OCI-LY1 (cell line): ENCODE measurements at regions not wholly inside any gene's neighbourhood (a gene's known extent, or its start where the extent isn't known, plus 50 kb on each side); places are given as distances from the start of the nearest gene placed in this dataset.

Experiments
- EZH2 ChIP-seq: fragments of 200-600 bp; sonication (generic), shearing (Covaris generic); IDR thresholded peaks from 2 replicates; pipeline ENCODE4 v1.8.0; 2017; ENCODE audit warnings: borderline replicate concordance, mixed run types, mild to moderate bottlenecking, antibody characterized with exemption, low read length, moderate library complexity, mixed read lengths
- TF ChIP-seq, protein P1 (sequence below): fragments of 200-600 bp; sonication (generic), shearing (Covaris generic); IDR thresholded peaks from 2 replicates; pipeline ENCODE4 v1.5.1; 2017; ENCODE audit warnings: mild to moderate bottlenecking, antibody characterized with exemption, low read length, moderate library complexity, mixed read lengths

- no peak for TF ChIP-seq EZH2
- TF ChIP-seq, protein P1, sequence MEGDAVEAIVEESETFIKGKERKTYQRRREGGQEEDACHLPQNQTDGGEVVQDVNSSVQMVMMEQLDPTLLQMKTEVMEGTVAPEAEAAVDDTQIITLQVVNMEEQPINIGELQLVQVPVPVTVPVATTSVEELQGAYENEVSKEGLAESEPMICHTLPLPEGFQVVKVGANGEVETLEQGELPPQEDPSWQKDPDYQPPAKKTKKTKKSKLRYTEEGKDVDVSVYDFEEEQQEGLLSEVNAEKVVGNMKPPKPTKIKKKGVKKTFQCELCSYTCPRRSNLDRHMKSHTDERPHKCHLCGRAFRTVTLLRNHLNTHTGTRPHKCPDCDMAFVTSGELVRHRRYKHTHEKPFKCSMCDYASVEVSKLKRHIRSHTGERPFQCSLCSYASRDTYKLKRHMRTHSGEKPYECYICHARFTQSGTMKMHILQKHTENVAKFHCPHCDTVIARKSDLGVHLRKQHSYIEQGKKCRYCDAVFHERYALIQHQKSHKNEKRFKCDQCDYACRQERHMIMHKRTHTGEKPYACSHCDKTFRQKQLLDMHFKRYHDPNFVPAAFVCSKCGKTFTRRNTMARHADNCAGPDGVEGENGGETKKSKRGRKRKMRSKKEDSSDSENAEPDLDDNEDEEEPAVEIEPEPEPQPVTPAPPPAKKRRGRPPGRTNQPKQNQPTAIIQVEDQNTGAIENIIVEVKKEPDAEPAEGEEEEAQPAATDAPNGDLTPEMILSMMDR, result no peak
These were observed 65.9 kb upstream of the MEOX2 start for GRCh38 chr7:15752377-15752776.
